ENCODE measurements at regions not wholly inside any gene's neighbourhood (a gene's known extent, or its start where the extent isn't known, plus 50 kb on each side); places are given as distances from the start of the nearest gene placed in this dataset.

GRCh38 chr6:91453224-91453878, 866.5 kb upstream of the MAP3K7 start:
- TF ChIP-seq SP1 (IDR thresholded peaks at IDR 0.05; ENCODE audit: low read depth, low read length) (no peak), CTCF (IDR thresholded peaks at IDR 0.05; ENCODE audit: control extremely low read depth in 1 of 3, insufficient read depth in 1 of 3, low read depth in 1 of 3, low read length in 3 of 3) (no peak), POLR2AphosphoS5 (IDR thresholded peaks at IDR 0.05; ENCODE audit: low read depth, low read length) (no peak), CREB1 (IDR thresholded peaks at IDR 0.05) (no peak), BRCA1 (IDR thresholded peaks at IDR 0.05; ENCODE audit: low read depth, low read length) (no peak), SIN3A (conservative IDR thresholded peaks at IDR 0.05 in 1 of 2, IDR thresholded peaks at IDR 0.05 in 1 of 2; ENCODE audit: low read depth in 1 of 2, low read length in 2 of 2) (no peak), EZH2 (IDR thresholded peaks at IDR 0.05; ENCODE audit: low read depth, low read length, severe bottlenecking) (no peak)

All from H1 (cell line).